SIG-M5 treated with dmso at 0.1 percent for 504 hours (cell line): ENCODE measurements at regions not wholly inside any gene's neighbourhood (a gene's known extent, or its start where the extent isn't known, plus 50 kb on each side); places are given as distances from the start of the nearest gene placed in this dataset.

Source experiments
- DNase-seq: peaks from one replicate; lab custom pipeline; 2025; ENCODE audit not compliant: unreplicated experiment; lab: John Stamatoyannopoulos, UW

DNA sequence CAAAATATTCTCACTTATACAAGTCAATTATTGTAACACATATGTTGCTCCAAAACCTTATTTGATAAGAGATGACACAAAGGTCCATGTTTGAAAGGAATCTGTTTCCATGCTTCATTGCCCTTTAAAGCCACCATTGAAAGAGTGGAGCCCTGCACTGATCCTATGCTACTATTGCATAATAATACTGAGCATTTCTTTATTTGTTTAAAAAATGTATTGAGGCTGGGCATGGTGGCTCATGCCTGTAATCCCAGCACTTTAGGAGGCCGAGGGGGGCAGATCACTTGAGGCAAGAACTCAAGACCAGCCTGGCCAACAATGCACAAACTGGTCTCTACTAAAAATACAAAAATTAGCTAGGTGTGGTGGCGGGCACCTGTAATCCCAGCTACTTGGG is 178.8 kb upstream of the STARD13 start:
- DNase-seq, result no peak

DNA sequence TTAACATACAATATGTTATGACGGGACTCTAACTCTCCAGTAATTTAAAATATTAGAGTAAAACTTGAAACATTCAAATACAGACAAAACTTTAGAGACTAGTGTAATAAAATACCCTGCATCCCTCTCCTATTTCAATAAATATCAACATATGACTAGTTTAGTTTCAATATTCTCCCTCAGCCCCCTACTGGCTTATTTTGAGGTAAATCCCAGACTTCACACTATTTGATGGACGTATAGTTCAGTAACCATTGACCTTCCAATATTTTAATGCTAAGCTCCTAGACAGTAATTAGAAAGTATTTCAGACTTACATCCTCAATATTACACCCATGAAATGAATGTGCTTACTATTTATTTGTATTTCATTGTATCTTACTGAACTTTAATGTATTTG is 180.7 kb upstream of the STARD13 start:
- no peak for DNase-seq

DNA sequence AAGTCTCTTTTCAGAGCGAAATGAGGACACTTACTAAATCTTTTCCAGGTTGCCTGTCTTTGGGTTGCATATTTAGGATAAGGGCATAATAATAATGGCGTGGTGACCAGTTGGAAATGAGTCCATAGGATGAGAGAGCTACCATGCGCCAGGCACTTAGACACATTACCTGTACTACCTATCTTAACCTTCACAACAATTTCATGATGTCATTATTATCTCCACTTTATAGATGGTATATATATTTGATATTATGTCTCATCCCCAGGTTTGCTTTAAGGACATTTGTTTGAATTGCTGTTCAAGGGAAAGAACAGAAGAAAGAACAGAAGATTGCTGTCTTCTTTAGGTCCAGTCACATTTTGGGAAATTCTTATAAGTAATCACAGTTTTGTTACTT is 182.0 kb upstream of the STARD13 start:
- no peak for DNase-seq

DNA sequence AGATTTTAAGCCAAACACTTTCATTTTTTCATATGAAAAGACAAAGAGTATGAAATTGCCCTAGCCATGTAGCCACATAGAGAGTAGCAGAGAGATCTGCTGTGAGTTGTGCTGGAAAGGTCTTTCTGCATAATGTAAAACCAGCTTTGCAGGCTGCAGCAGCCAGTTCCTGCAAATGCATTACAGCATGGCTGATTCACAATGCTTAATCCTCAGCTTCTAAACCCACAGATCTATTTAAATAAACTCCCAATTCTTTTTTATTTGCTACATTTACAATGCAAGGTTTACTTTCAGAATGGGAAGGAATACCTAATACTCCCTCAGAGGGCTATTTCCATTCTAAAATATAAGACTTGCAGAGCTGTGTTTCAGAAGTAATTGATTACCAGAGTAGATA is 185.6 kb upstream of the STARD13 start:
- DNase-seq, result no peak

DNA sequence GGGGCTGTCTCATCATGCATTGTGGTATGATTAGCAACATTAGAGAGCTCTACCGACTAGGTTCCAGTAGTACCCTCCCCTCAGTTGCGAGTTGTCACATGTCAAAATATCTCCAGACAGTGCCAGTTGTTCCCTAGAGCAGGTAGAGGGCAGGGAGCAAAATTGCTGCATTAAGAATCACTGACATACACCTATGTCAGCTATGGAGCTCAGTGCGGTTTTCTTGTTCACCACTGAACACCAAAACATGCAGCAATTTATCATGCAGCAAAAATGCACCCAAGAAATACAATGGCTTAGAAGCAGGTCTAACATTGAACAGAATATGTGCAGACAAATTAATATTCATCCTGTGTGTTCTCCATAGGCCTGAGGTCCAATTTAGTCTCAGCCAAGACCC is 186.9 kb upstream of the STARD13 start:
- no peak for DNase-seq

DNA sequence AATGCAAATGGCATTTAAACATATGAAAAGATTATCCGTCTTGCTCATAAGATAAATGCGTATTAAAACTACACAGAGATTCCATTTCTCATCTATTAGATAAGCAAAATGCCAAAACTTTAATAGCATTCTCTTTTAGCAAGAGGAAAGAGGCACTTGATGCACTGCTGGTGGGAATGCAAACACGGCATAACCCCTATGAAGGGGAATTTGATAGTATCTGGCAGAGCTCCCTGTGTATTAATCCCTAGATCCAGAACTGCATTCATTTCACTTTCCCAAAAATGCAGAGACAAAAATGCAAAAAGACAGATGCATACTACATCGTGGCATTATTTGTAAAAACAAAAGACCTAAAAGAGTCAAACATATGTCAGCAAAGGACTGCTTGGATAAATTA is 193.6 kb upstream of the STARD13 start:
- DNase-seq, result no peak

DNA sequence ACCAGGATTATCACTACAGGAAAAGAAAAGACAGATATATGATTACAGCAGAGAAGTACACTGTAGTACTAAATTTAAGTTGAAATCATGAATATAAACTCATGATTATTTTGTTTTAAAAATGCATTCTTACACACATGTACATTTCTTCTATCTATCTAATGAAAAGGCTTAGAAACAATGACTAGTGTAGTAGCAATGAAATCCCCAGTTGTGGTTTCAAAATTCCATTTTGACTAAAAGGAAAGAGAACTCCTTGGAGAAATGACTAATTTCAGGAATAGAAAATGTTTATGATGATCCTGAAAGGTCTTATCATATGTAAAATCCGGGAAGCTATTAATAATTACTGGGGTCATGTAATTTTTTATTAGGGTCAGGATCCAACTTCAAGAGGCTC is 195.0 kb upstream of the STARD13 start:
- no peak for DNase-seq

DNA sequence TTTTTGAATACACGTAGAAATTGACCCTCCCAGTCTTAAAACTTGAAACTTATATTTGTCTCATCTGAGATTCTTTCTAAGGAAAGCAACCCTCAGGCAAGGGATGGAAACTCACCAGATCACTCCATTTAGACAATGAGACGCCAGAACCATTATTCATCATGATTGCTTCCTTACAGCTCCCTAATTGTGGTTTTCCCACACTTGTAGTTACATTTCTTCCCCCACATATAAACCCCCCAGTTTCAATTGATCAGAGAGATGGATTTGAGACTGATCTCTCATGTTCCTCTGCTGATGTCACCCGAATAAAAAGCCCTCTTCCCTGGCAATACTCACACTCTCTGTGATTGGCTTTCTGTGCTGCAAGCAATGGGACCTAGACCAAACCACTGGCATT is 197.9 kb upstream of the STARD13 start:
- no peak for DNase-seq

DNA sequence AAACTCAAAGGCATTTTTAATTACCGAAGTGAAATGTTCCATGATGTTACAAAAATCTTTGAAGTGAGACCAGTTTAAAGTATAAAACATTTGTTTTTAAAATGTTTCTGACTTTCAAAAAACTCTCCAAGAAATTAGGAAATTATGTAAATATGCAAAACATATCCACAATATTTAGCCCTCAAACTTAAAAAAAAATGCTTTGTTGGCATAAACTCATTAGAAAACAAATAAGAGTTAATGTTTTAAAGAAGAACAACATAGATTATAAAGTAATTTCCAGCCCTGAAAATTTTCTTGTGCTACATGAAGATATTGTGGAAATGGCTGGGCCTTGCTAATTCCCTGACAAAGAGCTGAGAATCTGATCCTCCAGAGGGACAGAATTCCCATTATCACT is 199.7 kb upstream of the STARD13 start:
- no peak for DNase-seq

DNA sequence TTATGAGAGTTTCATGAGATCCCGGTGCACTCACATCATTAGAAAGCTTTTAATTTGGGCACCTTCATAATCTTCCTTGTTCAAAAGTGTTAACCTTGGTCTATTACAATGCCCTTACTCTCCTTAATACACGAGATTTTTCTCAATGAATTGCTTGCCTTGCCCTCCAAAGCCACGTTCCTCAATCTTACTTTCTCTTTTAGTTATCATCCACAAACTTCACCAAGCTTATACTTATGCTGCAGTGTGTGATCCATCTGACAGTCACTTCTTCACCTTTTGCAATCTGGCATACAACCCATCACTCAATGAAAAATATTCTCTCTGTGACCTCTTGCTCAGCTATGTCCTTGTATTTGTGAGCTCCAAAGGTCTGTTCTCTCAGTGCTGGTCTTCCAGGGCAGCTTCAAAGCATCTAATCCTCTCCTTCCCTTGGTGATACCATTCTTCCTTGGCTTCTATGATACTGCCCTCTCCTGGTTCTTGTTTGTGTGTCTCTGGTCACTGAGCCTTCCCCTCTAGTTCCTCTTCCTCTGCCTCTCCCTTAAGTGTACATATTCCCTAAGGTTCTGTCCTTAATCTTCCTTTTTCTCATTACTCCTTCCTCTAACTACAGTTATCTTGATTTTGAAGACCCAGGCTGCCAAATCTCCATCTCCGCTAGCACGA is 202.2 kb upstream of the STARD13 start:
- DNase-seq, result peak; percentile 75

DNA sequence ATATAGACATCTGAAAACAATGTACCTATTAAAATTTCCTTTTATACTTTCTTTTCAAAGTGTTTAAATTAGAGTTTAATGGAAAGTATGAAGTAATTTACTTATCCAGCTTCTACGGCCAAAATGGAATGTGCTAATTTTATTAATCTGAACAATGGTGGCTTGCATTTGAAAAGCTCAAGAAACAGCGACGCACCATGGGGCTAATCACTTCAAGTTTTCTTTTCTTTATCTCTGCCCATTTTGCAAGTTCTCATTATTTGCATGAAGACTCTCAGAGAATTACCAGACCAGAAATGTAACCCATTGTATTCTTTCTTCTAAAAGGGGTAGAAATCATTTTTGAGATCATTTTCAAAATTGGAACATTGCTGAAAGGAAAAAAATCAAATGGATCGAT is 204.0 kb upstream of the STARD13 start:
- DNase-seq, result no peak

DNA sequence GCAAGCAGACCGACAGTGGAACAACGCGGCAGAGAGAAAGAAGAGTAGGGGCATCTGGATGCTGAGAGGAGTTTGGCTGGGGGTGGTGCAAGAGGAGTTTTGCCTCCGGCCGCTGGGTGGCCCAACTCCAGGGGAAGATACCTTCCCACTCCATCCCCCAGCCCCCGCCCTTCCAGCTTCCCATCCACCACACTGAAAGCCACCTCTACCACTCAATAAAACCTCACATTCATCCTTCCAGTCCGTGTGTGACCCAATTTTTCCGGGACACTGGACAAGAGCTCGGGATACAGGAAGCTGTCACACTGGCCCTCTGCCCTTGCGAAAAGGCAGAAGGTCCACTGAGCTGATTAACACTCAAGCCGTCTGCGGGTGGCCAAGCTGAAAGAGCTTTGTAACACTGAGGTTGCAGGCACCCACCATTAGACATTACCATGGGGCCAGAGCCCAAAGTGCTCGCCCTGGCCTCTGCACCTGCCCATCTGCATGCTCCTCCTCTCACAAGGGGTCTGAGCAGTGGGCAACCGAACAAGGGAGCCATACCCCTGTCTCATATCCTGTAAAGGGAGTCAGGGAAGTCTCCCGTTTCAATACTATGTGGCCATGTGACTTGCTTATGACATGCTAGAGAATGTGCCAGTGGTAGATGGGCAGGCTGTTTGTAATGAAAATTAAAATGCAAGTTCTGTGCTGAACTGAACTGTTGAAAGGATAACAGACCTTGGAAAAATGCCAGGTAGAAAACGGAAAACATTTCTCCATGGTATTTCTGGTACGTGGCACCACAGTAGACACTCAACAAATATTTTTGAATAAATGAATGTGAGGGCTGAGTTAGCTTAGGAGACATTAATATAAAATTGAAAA is 205.1 kb upstream of the STARD13 start:
- no peak for DNase-seq

DNA sequence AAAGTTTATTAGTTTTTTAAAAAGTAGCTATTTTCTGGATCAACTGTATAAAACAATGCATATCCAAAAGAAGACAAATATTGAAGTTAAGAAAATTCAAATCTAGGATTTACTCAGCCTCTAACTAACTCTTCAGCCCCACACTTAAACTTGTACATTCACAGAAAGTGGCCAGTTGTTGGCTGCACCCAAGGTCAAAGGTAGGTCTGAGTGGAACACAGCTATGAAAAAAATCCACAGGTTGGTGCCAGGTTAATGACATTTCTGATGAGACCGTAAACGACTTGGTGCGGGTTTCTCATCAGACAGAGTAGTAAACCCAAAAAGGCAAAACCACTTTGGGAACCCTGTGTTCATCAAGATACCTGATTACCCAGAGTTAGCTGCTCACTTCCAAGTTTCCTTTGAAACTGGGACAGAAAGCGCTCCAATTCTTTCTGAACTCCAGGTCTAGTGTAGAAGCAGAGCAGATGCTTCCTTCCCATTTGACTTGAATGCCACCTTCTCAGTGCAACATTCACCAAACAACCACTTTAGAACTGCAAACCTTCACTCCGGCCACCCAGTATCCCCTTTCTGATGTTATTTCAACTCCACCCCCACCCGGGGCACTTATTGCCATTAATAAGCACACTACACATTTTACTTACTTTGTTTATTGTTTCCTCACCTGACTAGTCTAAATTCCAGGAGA is 208.3 kb upstream of the STARD13 start:
- DNase-seq, result no peak

DNA sequence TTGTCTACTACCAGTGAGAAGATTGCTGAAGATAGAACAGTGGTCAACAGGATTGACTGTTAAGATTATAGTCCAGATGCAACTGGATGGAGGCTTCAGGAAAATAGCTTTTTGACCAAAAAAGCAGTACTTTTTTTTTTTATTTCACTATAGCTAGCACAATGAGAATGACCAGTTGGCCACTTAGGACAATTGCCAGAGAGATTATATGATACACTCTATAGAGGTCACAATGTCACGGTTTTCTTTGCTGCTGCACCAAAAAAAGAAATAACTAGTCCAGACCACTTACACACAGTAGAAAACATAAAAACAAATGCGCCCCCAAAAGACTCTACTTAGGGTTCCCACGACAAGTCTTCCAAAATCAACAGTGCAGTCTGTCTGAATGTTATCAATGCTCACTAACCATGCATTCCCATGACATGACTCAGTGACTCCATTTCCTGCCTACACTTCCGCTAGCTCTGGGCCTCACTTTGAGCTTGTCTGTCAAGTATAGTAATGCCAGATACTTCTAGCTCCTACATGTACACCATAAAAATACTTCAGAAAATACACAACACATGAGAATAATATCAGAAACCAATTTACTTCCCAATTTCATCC is 209.1 kb upstream of the STARD13 start:
- DNase-seq, result no peak

DNA sequence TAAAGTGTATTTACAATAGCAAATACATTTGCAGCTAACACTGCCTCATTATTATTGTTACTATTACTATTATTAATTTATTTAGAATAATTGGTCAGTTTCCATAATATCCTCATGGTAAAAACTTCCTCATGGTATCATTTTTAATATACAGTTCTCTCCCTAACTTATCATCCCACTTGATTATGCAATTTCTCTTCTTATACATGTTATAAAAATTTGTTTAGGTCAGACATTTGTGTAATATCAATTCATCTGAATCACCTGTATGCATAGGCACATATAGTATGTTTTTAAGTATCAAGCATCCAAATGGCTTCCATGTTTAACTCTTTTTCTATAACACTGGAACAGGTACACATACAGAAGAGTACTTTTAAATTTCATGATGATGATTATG is 210.8 kb upstream of the STARD13 start:
- DNase-seq, result no peak

DNA sequence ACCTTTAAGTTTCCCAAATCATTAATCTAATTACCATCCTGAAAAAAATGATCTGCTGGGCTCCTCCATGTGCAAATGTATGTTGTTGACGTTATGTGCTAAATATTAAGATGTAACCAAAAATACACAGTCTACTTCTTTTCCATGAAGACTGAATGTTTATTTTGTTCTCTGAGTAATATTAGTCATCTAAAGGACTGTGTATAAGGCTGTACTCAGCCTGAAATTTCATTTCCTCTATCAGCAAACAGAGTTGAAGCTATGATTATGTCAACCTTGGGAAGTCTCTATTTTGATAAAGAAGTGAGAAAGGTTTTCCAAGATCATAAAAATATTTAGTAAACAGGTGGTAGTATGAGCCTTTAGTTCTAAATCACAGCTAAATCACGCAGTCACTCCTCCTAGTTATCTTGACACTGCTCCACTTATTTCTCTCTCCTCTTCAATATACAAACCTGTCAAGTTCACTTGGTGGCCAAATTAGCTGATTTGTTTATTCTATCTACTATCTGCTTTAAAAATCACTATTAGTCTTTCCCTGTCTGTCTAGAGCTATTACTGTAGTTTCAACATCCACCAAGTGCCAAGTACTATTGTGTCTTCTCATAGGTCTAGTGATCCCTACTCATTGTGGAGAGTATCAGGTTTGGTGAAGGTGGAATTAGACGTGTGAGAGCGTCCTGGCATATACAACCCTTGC is 211.7 kb upstream of the STARD13 start:
- no peak for DNase-seq

DNA sequence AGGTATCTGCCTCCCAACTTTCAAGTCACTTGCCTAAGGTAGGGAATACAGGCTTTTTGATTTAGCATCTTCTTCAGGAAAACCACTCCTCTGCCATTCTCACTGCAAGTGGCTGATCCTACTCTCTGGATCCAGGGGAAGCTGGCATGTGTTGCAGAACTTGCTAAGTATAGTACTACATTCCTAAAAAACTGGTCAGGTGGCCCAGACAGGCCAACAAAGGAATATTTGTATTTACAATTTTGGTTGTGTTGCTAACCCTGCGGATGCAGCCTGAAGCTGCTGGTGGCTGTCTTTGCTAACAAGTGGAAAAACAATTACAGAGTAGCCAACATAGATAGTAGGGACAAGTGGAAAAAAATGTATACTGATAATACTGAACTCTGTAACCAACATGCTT is 222.5 kb upstream of the STARD13 start:
- DNase-seq, result no peak

DNA sequence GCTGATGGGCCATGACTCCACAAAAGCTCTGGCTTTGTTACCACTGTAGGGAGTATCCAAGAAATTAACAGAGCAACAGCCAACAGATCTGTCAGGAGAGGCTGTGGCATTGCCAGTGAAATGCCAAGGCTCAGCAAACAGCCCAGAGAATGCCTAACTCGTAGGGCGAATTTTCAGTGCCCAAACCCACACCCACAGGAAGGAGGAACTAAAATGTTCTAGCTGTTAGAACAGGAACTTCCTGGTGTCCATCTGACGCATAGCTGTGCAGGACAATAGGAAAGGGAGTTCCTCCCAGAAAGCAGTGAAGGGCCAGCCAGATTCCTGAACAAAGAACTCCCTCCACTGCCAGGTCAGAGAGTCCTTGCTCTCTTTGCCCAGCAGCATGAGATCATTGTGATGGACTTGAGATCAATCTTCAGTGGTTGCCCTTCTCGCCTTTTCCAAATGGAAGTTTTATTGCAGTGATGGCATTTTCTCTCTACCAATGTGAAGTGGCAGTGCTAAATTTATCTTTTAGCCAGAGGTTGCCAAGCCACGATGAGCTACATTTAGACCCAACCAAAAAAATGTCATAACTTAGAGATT is 224.2 kb upstream of the STARD13 start:
- no peak for DNase-seq

DNA sequence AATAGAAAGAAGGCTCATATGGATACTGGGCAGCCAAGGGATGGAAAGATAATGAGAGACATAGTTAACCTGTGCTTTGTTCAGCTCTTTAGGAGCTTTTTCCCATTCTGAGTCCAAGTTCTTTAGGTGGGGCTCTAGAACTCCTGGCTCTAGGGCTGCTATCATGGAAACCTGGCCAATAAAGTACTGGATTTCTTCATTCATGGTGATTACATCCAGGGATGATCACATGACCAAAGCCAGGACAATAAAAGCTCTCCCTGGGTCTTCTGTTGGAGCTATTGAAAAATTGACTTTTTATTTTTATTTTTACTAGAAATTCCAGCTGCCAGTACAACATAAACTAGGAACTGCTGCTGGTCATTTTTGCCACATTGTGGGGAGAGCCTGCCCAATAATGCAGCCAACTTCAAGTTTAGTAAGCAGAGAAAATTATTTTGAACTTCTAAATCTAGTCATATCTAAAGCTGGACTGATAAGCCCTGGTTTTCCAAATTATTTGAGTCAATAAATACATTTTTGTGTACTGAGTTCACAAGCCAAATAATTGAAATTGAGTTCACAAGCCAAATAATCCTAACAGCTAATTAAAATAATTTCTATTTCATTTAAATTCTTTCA is 224.9 kb upstream of the STARD13 start:
- DNase-seq, result no peak

DNA sequence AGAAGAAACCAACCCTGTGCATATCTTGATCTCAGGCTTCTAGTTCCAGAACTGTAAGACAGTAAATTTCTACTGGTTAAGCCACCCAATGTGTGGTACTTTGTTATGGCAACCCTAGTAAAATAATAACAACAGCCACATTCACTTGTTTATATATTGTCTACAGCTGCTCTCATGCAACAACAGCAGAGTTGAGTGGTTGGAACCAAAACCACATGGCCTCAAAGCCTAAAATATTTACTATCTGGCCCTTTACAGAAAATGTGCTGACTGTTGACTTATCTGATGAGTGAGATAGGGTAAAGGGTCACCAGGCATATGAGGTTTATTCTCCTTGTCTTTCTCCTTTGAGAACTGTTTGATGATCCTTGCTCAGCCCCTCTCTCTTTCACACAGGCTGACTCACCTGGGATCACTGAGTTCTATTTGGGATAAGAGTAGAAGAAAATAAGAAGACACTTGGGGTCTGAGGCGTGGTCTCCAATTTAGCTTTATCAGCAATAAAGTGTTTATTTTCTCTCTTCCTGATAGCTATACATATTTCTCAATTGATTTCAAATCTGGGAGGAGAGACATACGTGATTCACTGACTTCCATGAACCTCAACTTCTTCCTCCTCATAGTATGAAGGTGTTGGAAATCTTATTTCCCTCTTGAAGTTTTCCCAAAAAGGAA is 227.5 kb upstream of the STARD13 start:
- DNase-seq, result no peak
